ENCODE measurements at regions not wholly inside any gene's neighbourhood (a gene's known extent, or its start where the extent isn't known, plus 50 kb on each side); places are given as distances from the start of the nearest gene placed in this dataset.

GRCh38 chr5:2190549-2190948 is 307.8 kb upstream of the IRX4 start:
- H3K9ac ChIP-seq (ENCODE audit: low read length): no peak overlapping the region
- no peak overlapping the region for H3K27ac ChIP-seq (ENCODE audit: low read length)
- no peaks in the 10 kb centered on the region for H3K4me1 ChIP-seq (ENCODE audit: low read length)
- no peaks in the 10 kb centered on the region for H3K27me3 ChIP-seq (replicated peaks; ENCODE audit: insufficient read depth, low read length)
- no peaks in the 10 kb centered on the region for H3K36me3 ChIP-seq (replicated peaks; ENCODE audit: insufficient read depth, low read length)
- H3K4me2 ChIP-seq (ENCODE audit: low read depth, low read length): no peak overlapping the region
- H3K9me3 ChIP-seq (replicated peaks; ENCODE audit: insufficient read depth, low read length): no peaks in the 10 kb centered on the region
- no peak overlapping the region for H2AFZ ChIP-seq (ENCODE audit: low read length)
- H4K20me1 ChIP-seq (ENCODE audit: insufficient read depth, low read length): no peaks in the 10 kb centered on the region
- H3K4me3 ChIP-seq (ENCODE audit: low read length): no peak overlapping the region
- H3K9me2 ChIP-seq (replicated peaks; ENCODE audit: insufficient read depth, low read length): no peaks in the 10 kb centered on the region
- no peaks in the 10 kb centered on the region for H3K79me2 ChIP-seq (ENCODE audit: low read length)
- DNase-seq: no peak
- TF ChIP-seq EZH2phosphoT487 (IDR thresholded peaks at IDR 0.05; ENCODE audit: low read length): no peak
- TF ChIP-seq EZH2 (optimal IDR thresholded peaks at IDR 0.05; ENCODE audit: low read depth, low read length): no peak
- TF ChIP-seq CTCF (IDR thresholded peaks at IDR 0.05; ENCODE audit: low read length): no peak
- H3F3A ChIP-seq (ENCODE audit: insufficient read depth, low read length): no peaks in the 10 kb centered on the region

- no peaks in the 10 kb centered on the region for H3F3A ChIP-seq (ENCODE audit: insufficient read depth, low read length)
- no peak overlapping the region for H3K9ac ChIP-seq (ENCODE audit: low read length)
- no peak overlapping the region for H3K4me3 ChIP-seq (ENCODE audit: low read length)
- H3K9me2 ChIP-seq (replicated peaks; ENCODE audit: insufficient read depth, low read length): no peaks in the 10 kb centered on the region
- H3K4me2 ChIP-seq (ENCODE audit: low read depth, low read length): no peak overlapping the region
- DNase-seq: no peak
- H3K4me1 ChIP-seq (ENCODE audit: low read length): no peaks in the 10 kb centered on the region
- H3K9me3 ChIP-seq (replicated peaks; ENCODE audit: insufficient read depth, low read length): no peaks in the 10 kb centered on the region
- no peak overlapping the region for H3K27ac ChIP-seq (ENCODE audit: low read length)
- no peak for TF ChIP-seq EZH2 (optimal IDR thresholded peaks at IDR 0.05; ENCODE audit: low read depth, low read length)
- TF ChIP-seq EZH2phosphoT487 (IDR thresholded peaks at IDR 0.05; ENCODE audit: low read length): no peak
- TF ChIP-seq CTCF (IDR thresholded peaks at IDR 0.05; ENCODE audit: low read length): no peak
- no peaks in the 10 kb centered on the region for H4K20me1 ChIP-seq (ENCODE audit: insufficient read depth, low read length)
- no peaks in the 10 kb centered on the region for H3K27me3 ChIP-seq (replicated peaks; ENCODE audit: insufficient read depth, low read length)
- H2AFZ ChIP-seq (ENCODE audit: low read length): no peak overlapping the region
- H3K79me2 ChIP-seq (ENCODE audit: low read length): no peaks in the 10 kb centered on the region
- no peaks in the 10 kb centered on the region for H3K36me3 ChIP-seq (replicated peaks; ENCODE audit: insufficient read depth, low read length)
These were observed 305.9 kb upstream of the IRX4 start for GRCh38 chr5:2188661-2189060.

- no peak overlapping the region for H3K4me3 ChIP-seq (ENCODE audit: low read length)
- no peaks in the 10 kb centered on the region for H3K4me1 ChIP-seq (ENCODE audit: low read length)
- no peaks in the 10 kb centered on the region for H3K36me3 ChIP-seq (replicated peaks; ENCODE audit: insufficient read depth, low read length)
- no peaks in the 10 kb centered on the region for H3K79me2 ChIP-seq (ENCODE audit: low read length)
- TF ChIP-seq CTCF (IDR thresholded peaks at IDR 0.05; ENCODE audit: low read length): no peak
- TF ChIP-seq EZH2 (optimal IDR thresholded peaks at IDR 0.05; ENCODE audit: low read depth, low read length): no peak
- TF ChIP-seq EZH2phosphoT487 (IDR thresholded peaks at IDR 0.05; ENCODE audit: low read length): no peak
- no peaks in the 10 kb centered on the region for H3F3A ChIP-seq (ENCODE audit: insufficient read depth, low read length)
- DNase-seq: no peak
- no peak overlapping the region for H3K4me2 ChIP-seq (ENCODE audit: low read depth, low read length)
- no peak overlapping the region for H3K27ac ChIP-seq (ENCODE audit: low read length)
- no peaks in the 10 kb centered on the region for H3K27me3 ChIP-seq (replicated peaks; ENCODE audit: insufficient read depth, low read length)
- H3K9me2 ChIP-seq (replicated peaks; ENCODE audit: insufficient read depth, low read length): no peaks in the 10 kb centered on the region
- H3K9ac ChIP-seq (ENCODE audit: low read length): no peak overlapping the region
- H2AFZ ChIP-seq (ENCODE audit: low read length): no peak overlapping the region
- H3K9me3 ChIP-seq (replicated peaks; ENCODE audit: insufficient read depth, low read length): no peaks in the 10 kb centered on the region
- no peaks in the 10 kb centered on the region for H4K20me1 ChIP-seq (ENCODE audit: insufficient read depth, low read length)
These were observed 305.4 kb upstream of the IRX4 start for GRCh38 chr5:2188137-2188536.
